PC-3 (cell line): ENCODE measurements at regions not wholly inside any gene's neighbourhood (a gene's known extent, or its start where the extent isn't known, plus 50 kb on each side); places are given as distances from the start of the nearest gene placed in this dataset.

Experiments used
- CTCF ChIP-seq: fragments of 300-600 bp; sonication (generic); conservative IDR thresholded peaks from 2 replicates; pipeline ENCODE4 v1.5.1; 2017; ENCODE audit warnings: antibody characterized with exemption, low read depth, mild to moderate bottlenecking, low read length
- EZH2phosphoT487 ChIP-seq: fragments of 300-600 bp; sonication (generic); IDR thresholded peaks from 2 replicates; pipeline ENCODE4 v1.6.1; 2018; ENCODE audit warnings: mild to moderate bottlenecking, antibody characterized with exemption, low read length, borderline replicate concordance

DNA sequence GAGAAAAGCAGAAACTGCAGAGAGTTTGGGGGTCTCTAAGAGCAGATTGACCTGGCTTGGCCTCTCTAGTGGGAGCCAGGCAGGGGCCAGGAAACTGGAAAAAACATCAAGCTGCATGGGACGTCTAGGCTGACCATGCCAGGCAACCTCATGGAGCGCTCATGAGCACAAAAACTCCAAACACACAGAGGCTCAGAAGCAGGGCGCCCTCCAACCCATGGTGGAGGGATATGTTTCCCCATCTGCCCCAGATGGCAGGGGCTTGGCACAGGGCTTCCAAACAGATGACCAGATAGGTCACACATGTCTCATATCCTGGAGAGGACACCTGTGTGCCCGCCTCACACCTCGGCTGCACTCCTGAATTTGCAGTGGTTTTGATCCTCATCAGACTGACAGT is 879.0 kb downstream of the UQCRFS1 start:
- TF ChIP-seq CTCF (no peak), EZH2phosphoT487 (no peak)
